SK-N-SH (cell line): ENCODE measurements at regions not wholly inside any gene's neighbourhood (a gene's known extent, or its start where the extent isn't known, plus 50 kb on each side); places are given as distances from the start of the nearest gene placed in this dataset.

Source experiments
- CTCF ChIA-PET: fragments of 300-600, 350-600 bp; formaldehyde crosslinking; extraction: SDS; loops from one replicate; lab custom pipeline; 2021; lab: Yijun Ruan, JAX
- POLR2A ChIA-PET: fragments of 350-600 bp; sonication (Branson Sonifier 250); formaldehyde crosslinking; extraction: SDS; loops from one replicate; lab custom pipeline; 2020; ENCODE audit warnings: antibody characterized with exemption, inconsistent platforms; lab: Yijun Ruan, JAX
- DNase-seq: peaks from one replicate; pipeline ENCODE4 v3.0.0; 2012
- H2AFZ ChIP-seq: fragments of 200-600 bp; sonication (generic); 2 replicates; pipeline ENCODE4 v1.8.1; 2016; ENCODE audit warnings: antibody characterized with exemption, mild to moderate bottlenecking, low read depth
- H3F3A ChIP-seq: fragments of 200-600 bp; sonication (generic); replicated peaks from 2 replicates; pipeline ENCODE3; 2016; ENCODE audit warnings: antibody characterized with exemption, mild to moderate bottlenecking; ENCODE audit not compliant: insufficient read depth
- H3K27ac ChIP-seq, 2 experiments: fragments of 200-500 bp in 1 of 2; fragments of 200-600 bp in 1 of 2; sonication (Bioruptor generic) in 1 of 2; sonication (generic), shearing (Covaris generic) in 1 of 2; 2 replicates each; pipeline versions ENCODE4 v1.5.1 to v1.6.1; 2014 to 2016; ENCODE audit warnings: low read depth in 2 of 2, inconsistent platforms in 1 of 2, low read length in 1 of 2, mild to moderate bottlenecking in 1 of 2, mixed read lengths in 1 of 2
- H3K27me3 ChIP-seq: fragments of 200-600 bp; sonication (generic), shearing (Covaris generic); 2 replicates; pipeline ENCODE4 v1.6.1; 2016; ENCODE audit warnings: mixed run types; ENCODE audit not compliant: insufficient read depth
- H3K36me3 ChIP-seq, 2 experiments: fragments of 200-500 bp in 1 of 2; fragments of 200-600 bp in 1 of 2; sonication (Bioruptor generic) in 1 of 2; sonication (generic) in 1 of 2; replicated peaks in 1 of 2; 2 replicates each; pipeline versions ENCODE3 to v1.5.1; 2014 to 2016; ENCODE audit warnings: low read length in 1 of 2, mild to moderate bottlenecking in 1 of 2; ENCODE audit not compliant: insufficient read depth in 2 of 2, control insufficient read depth in 1 of 2
- H3K4me1 ChIP-seq, 2 experiments: fragments of 200-500 bp in 1 of 2; fragments of 200-600 bp in 1 of 2; sonication (Bioruptor generic) in 1 of 2; sonication (generic), shearing (Covaris generic) in 1 of 2; 2 replicates each; pipeline versions ENCODE4 v1.5.1 to v1.6.1; 2014 to 2016; ENCODE audit warnings: low read depth in 1 of 2, low read length in 1 of 2, mixed run types in 1 of 2; ENCODE audit not compliant: insufficient read depth in 2 of 2, control insufficient read depth in 1 of 2
- H3K4me2 ChIP-seq: fragments of 200-600 bp; sonication (generic), shearing (Covaris generic); 2 replicates; pipeline ENCODE4 v1.6.1; 2017; ENCODE audit warnings: mixed run types
- H3K4me3 ChIP-seq, 2 experiments: fragments of 200-500 bp in 1 of 2; fragments of 200-600 bp in 1 of 2; sonication (Bioruptor generic) in 1 of 2; sonication (generic), shearing (Covaris generic) in 1 of 2; 2 replicates each; pipeline versions ENCODE4 v1.5.1 to v1.8.1; 2014 to 2016; ENCODE audit warnings: low read depth in 2 of 2, inconsistent platforms in 1 of 2, low read length in 1 of 2, mild to moderate bottlenecking in 1 of 2, mixed read lengths in 1 of 2, moderate library complexity in 1 of 2
- H3K79me2 ChIP-seq: fragments of 200-600 bp; sonication (generic); 2 replicates; pipeline ENCODE4 v1.8.1; 2017; ENCODE audit warnings: mild to moderate bottlenecking; ENCODE audit not compliant: insufficient read depth
- H3K9ac ChIP-seq: fragments of 200-600 bp; sonication (generic); 2 replicates; pipeline ENCODE4 v1.6.1; 2017; ENCODE audit warnings: mixed run types
- H3K9me2 ChIP-seq: fragments of 200-600 bp; sonication (generic); 2 replicates; pipeline ENCODE4 v1.6.1; 2017; ENCODE audit warnings: mixed run types
- H3K9me3 ChIP-seq: fragments of 200-600 bp; sonication (generic); 2 replicates; pipeline ENCODE4 v1.6.1; 2017; ENCODE audit warnings: mixed run types, mild to moderate bottlenecking, moderate library complexity
- H4K20me1 ChIP-seq: fragments of 200-600 bp; sonication (generic); 2 replicates; pipeline ENCODE4 v1.6.1; 2017; ENCODE audit warnings: mild to moderate bottlenecking, mixed run types; ENCODE audit not compliant: insufficient read depth
- ELF1 ChIP-seq: IDR thresholded peaks from 2 replicates; pipeline ENCODE4 v1.4.0; 2012
- EP300 ChIP-seq, 2 experiments: IDR thresholded peaks; 2 replicates each; pipeline versions ENCODE4 v1.4.0 to v1.6.1; 2012; ENCODE audit warnings: borderline replicate concordance in 1 of 2, low read depth in 1 of 2, low read length in 1 of 2
- EZH2phosphoT487 ChIP-seq: fragments of 200-600 bp; sonication (generic); IDR thresholded peaks from 2 replicates; pipeline ENCODE4 v1.6.1; 2017; ENCODE audit warnings: low read depth, mixed run types, mild to moderate bottlenecking, antibody characterized with exemption, moderate library complexity, borderline replicate concordance
- GATA2 ChIP-seq: sonication (generic); formaldehyde crosslinking; IDR thresholded peaks from 2 replicates; pipeline ENCODE4 v1.5.0; 2020; ENCODE audit warnings: mild to moderate bottlenecking, missing genetic modification reagents
- JUND ChIP-seq: IDR thresholded peaks from 2 replicates; pipeline ENCODE4 v1.4.0; 2012
- RXRA ChIP-seq: IDR thresholded peaks from 2 replicates; pipeline ENCODE4 v1.4.0; 2012; ENCODE audit warnings: low read depth, mild to moderate bottlenecking, borderline replicate concordance
- TAF1 ChIP-seq: IDR thresholded peaks from 2 replicates; pipeline ENCODE4 v1.6.1; 2012; ENCODE audit warnings: low read depth, mild to moderate bottlenecking, low read length, moderate library complexity, borderline replicate concordance
- TCF12 ChIP-seq: IDR thresholded peaks from 2 replicates; pipeline ENCODE4 v1.4.0; 2012
- TEAD4 ChIP-seq: IDR thresholded peaks from 2 replicates; pipeline ENCODE4 v1.4.0; 2012; ENCODE audit warnings: mild to moderate bottlenecking, borderline replicate concordance; ENCODE audit not compliant: insufficient read depth
- WGBS: methylation state at CpG from one replicate; pipeline ENCODE4 v1.1.6; 2017; ENCODE audit warnings: low lambda C conversion rate; 5-methylcytosine and 5-hydroxymethylcytosine counted together
- TF ChIP-seq, protein P1 (sequence below): IDR thresholded peaks from 2 replicates; pipeline ENCODE4 v1.4.0; 2012; ENCODE audit warnings: low read depth, borderline replicate concordance
- TF ChIP-seq, protein P2 (sequence below): IDR thresholded peaks from 2 replicates; pipeline ENCODE4 v1.6.1; 2012; ENCODE audit warnings: mild to moderate bottlenecking, low read depth, low read length, moderate library complexity
- TF ChIP-seq, protein P3 (sequence below): fragments of 150-350 bp; IDR thresholded peaks from 2 replicates; pipeline ENCODE4 v1.6.1; 2016; ENCODE audit warnings: mild to moderate bottlenecking, low read depth, low read length
- TF ChIP-seq, protein P4 (sequence below): fragments of 150-350 bp; IDR thresholded peaks from 2 replicates; pipeline ENCODE4 v1.6.1; 2017; ENCODE audit warnings: antibody characterized with exemption, low read length, low read depth, borderline replicate concordance

DNA sequence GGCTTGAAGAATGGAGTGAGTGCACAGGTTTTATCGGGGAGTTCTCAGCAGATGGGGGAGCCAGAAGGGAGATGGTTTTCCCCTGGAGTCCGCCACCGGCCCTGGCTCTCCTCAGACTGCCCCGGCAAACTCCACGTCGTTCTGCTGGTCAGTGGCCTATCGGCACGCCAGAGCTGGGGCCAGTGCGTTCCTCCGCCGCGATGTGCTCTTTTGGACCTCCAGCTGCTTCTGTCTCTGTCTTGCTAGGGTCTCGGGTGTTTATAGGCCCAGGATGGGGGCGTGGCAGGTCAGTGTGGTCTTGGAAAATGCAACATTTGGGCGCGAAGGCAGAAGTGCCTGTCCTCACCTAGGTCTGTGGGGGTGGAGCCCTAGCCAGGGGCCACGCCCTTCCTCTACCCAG is 53.0 kb upstream of the ADTRP start:
- ChIA-PET CTCF (interaction anchor here (1.2 kb wide), 1 partner anchor 27 kb away, joined by 3 read pairs; no protein-coding TSS in a partner anchor), POLR2A (no interaction called here)
- no peak overlapping the region for H3K4me2 ChIP-seq
- H3K4me1 ChIP-seq: no peaks in the 10 kb centered on the region
- H3K36me3 ChIP-seq: no peaks in the 10 kb centered on the region
- H3K79me2 ChIP-seq: no peaks in the 10 kb centered on the region
- no peak overlapping the region for H3K27ac ChIP-seq
- no peaks in the 10 kb centered on the region for H3K9me3 ChIP-seq
- no peaks in the 10 kb centered on the region for H3F3A ChIP-seq
- TF ChIP-seq JUND (no peak), TCF12 (no peak), GATA2 (no peak), TAF1 (no peak), ELF1 (no peak), EP300 (IDR thresholded peaks at IDR 0.05; ENCODE audit: borderline replicate concordance in 1 of 2, low read depth in 1 of 2, low read length in 1 of 2) (no peak), EZH2phosphoT487 (no peak), TEAD4 (no peak), RXRA (no peak)
- TF ChIP-seq, protein P1, sequence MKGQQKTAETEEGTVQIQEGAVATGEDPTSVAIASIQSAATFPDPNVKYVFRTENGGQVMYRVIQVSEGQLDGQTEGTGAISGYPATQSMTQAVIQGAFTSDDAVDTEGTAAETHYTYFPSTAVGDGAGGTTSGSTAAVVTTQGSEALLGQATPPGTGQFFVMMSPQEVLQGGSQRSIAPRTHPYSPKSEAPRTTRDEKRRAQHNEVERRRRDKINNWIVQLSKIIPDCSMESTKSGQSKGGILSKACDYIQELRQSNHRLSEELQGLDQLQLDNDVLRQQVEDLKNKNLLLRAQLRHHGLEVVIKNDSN: no peak
- TF ChIP-seq, protein P2, sequence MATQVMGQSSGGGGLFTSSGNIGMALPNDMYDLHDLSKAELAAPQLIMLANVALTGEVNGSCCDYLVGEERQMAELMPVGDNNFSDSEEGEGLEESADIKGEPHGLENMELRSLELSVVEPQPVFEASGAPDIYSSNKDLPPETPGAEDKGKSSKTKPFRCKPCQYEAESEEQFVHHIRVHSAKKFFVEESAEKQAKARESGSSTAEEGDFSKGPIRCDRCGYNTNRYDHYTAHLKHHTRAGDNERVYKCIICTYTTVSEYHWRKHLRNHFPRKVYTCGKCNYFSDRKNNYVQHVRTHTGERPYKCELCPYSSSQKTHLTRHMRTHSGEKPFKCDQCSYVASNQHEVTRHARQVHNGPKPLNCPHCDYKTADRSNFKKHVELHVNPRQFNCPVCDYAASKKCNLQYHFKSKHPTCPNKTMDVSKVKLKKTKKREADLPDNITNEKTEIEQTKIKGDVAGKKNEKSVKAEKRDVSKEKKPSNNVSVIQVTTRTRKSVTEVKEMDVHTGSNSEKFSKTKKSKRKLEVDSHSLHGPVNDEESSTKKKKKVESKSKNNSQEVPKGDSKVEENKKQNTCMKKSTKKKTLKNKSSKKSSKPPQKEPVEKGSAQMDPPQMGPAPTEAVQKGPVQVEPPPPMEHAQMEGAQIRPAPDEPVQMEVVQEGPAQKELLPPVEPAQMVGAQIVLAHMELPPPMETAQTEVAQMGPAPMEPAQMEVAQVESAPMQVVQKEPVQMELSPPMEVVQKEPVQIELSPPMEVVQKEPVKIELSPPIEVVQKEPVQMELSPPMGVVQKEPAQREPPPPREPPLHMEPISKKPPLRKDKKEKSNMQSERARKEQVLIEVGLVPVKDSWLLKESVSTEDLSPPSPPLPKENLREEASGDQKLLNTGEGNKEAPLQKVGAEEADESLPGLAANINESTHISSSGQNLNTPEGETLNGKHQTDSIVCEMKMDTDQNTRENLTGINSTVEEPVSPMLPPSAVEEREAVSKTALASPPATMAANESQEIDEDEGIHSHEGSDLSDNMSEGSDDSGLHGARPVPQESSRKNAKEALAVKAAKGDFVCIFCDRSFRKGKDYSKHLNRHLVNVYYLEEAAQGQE: no peak
- TF ChIP-seq, protein P3, sequence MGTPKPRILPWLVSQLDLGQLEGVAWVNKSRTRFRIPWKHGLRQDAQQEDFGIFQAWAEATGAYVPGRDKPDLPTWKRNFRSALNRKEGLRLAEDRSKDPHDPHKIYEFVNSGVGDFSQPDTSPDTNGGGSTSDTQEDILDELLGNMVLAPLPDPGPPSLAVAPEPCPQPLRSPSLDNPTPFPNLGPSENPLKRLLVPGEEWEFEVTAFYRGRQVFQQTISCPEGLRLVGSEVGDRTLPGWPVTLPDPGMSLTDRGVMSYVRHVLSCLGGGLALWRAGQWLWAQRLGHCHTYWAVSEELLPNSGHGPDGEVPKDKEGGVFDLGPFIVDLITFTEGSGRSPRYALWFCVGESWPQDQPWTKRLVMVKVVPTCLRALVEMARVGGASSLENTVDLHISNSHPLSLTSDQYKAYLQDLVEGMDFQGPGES: no peak
- TF ChIP-seq, protein P4, sequence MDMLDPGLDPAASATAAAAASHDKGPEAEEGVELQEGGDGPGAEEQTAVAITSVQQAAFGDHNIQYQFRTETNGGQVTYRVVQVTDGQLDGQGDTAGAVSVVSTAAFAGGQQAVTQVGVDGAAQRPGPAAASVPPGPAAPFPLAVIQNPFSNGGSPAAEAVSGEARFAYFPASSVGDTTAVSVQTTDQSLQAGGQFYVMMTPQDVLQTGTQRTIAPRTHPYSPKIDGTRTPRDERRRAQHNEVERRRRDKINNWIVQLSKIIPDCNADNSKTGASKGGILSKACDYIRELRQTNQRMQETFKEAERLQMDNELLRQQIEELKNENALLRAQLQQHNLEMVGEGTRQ: no peak
- no peaks in the 10 kb centered on the region for H3K27me3 ChIP-seq
- no peaks in the 10 kb centered on the region for H3K9me2 ChIP-seq
- no peak overlapping the region for H3K4me3 ChIP-seq
- H4K20me1 ChIP-seq: no peaks in the 10 kb centered on the region
- no peak overlapping the region for H3K9ac ChIP-seq
- no peak overlapping the region for H2AFZ ChIP-seq
- DNase-seq: no peak
- WGBS: 91% methylated on average over 17 of the region's 17 CpGs
